Right lobe of liver (tissue), 4 donors: ENCODE measurements at regions not wholly inside any gene's neighbourhood (a gene's known extent, or its start where the extent isn't known, plus 50 kb on each side); places are given as distances from the start of the nearest gene placed in this dataset.

Experiments used
- CTCF ChIP-seq, 4 donors: fragments of 200-600 bp in 3 of 4; fragments of 450-650 bp in 1 of 4; IDR thresholded peaks; one replicate each; pipeline versions ENCODE4 v1.5.1 to v1.8.0; 2016 to 2022; ENCODE audit warnings: antibody characterized with exemption in 4 of 4, mild to moderate bottlenecking in 2 of 4
- POLR2A ChIP-seq: fragments of 450-650 bp; IDR thresholded peaks from one replicate; pipeline ENCODE4 v1.6.1; 2017; ENCODE audit warnings: antibody characterized with exemption, mild to moderate bottlenecking
- donor health status: DM: no; HTN: no; CAD: no.
- donor health status: DM: no; HTN: no; CAD: no.
- donor health status: DM: no; HTN: yes; CAD: no.

- no peak for TF ChIP-seq CTCF (IDR thresholded peaks at IDR 0.05)
- no peak for TF ChIP-seq POLR2A
Measured at GRCh38 chr6:113010196-113010989, 663.3 kb downstream of the RFPL4B start.
